OCI-LY3 (cell line): ENCODE measurements at regions not wholly inside any gene's neighbourhood (a gene's known extent, or its start where the extent isn't known, plus 50 kb on each side); places are given as distances from the start of the nearest gene placed in this dataset.

Experiments used
- EZH2phosphoT487 ChIP-seq: fragments of 200-600 bp; shearing (Covaris generic); IDR thresholded peaks from 2 replicates; pipeline ENCODE4 v1.6.1; 2018; ENCODE audit warnings: antibody characterized with exemption, mixed run types, low read depth
- TF ChIP-seq, protein P1 (sequence below): fragments of 200-600, 300-600 bp; sonication (generic); IDR thresholded peaks from 2 replicates; pipeline ENCODE4 v1.5.1; 2014; ENCODE audit warnings: antibody characterized with exemption, low read length, low read depth

DNA sequence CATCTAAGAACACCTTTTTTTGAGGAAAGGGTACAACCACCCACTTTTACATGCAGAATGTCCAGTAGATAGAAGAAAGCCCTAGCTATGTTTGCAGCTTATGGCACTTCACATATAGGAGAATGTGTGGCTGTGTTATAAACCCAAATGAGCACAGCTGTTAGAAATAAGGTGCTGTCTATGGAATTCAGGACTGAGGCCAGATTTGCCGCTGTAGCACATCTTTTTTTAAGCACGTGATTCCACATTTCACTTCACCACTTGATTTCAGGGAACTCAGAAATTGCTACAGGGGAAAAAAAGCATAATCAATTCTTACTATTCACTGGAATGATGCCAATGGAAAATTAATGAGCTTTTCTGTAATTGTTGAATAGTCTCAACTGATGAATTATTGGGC, 147.2 kb upstream of the ADAMTS5 start:
- TF ChIP-seq, protein P1, sequence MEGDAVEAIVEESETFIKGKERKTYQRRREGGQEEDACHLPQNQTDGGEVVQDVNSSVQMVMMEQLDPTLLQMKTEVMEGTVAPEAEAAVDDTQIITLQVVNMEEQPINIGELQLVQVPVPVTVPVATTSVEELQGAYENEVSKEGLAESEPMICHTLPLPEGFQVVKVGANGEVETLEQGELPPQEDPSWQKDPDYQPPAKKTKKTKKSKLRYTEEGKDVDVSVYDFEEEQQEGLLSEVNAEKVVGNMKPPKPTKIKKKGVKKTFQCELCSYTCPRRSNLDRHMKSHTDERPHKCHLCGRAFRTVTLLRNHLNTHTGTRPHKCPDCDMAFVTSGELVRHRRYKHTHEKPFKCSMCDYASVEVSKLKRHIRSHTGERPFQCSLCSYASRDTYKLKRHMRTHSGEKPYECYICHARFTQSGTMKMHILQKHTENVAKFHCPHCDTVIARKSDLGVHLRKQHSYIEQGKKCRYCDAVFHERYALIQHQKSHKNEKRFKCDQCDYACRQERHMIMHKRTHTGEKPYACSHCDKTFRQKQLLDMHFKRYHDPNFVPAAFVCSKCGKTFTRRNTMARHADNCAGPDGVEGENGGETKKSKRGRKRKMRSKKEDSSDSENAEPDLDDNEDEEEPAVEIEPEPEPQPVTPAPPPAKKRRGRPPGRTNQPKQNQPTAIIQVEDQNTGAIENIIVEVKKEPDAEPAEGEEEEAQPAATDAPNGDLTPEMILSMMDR: no peak
- no peak for TF ChIP-seq EZH2phosphoT487
